ACC112 (cell line): ENCODE measurements at regions not wholly inside any gene's neighbourhood (a gene's known extent, or its start where the extent isn't known, plus 50 kb on each side); places are given as distances from the start of the nearest gene placed in this dataset.

ENCODE experiments used
- H2AFZ ChIP-seq: fragments of 200-600 bp; sonication (generic); one replicate; pipeline ENCODE4 v1.6.0; 2017; ENCODE audit warnings: antibody characterized with exemption, low read length; ENCODE audit not compliant: unreplicated experiment
- H3K27ac ChIP-seq: fragments of 200-600 bp; sonication (generic); 2 replicates; pipeline ENCODE4 v1.5.1; 2014; ENCODE audit warnings: low read depth, mild to moderate bottlenecking, antibody characterized with exemption, low read length, moderate library complexity
- H3K27me3 ChIP-seq: fragments of 200-600 bp; sonication (generic); 2 replicates; pipeline ENCODE4 v1.6.1; 2014; ENCODE audit warnings: mild to moderate bottlenecking, antibody characterized with exemption, low read length, moderate library complexity, mixed read lengths; ENCODE audit not compliant: insufficient read depth
- H3K36me3 ChIP-seq: fragments of 200-600 bp; sonication (generic); 2 replicates; pipeline ENCODE4 v1.6.1; 2016; ENCODE audit warnings: mild to moderate bottlenecking, antibody characterized with exemption, low read length, moderate library complexity, mixed read lengths; ENCODE audit not compliant: insufficient read depth
- H3K4me1 ChIP-seq: fragments of 200-600 bp; sonication (generic); one replicate; pipeline ENCODE4 v1.6.1; 2016; ENCODE audit warnings: low read length, mixed read lengths; ENCODE audit not compliant: insufficient read depth, unreplicated experiment, control insufficient read depth
- H3K4me3 ChIP-seq: fragments of 200-600 bp; sonication (generic); 2 replicates; pipeline ENCODE4 v1.5.1; 2014; ENCODE audit warnings: mild to moderate bottlenecking, low read depth, low read length
- H3K79me2 ChIP-seq: fragments of 200-600 bp; sonication (generic); one replicate; pipeline ENCODE4 v1.6.0; 2016; ENCODE audit warnings: low read length; ENCODE audit not compliant: control insufficient read depth, unreplicated experiment, insufficient read depth

DNA sequence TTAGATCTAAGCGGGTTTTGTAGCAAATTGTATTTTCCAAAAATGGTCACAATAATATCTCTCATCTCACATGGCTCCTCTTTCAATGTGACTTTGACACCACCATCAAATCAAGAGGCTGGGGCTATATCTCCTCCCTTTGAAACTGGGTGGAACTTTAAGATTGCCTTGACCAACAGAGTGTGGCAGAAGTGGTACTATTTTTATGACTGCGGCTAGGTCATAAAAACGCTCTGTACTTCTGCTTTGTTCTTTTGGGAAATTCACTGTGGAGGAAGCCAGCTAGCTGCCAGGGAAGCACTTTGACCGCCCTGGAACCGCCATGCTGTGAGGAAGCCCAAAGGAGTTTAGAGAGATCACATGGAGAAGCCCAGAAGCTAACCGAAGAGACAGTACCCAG lies 50.7 kb upstream of the ACOT11 start:
- Histone ChIP-seq H3K27ac (no peak overlapping the region), H3K27me3 (peaks cover 39% of the 10 kb centered on the region), H2AFZ (no peak overlapping the region), H3K36me3 (no peaks in the 10 kb centered on the region), H3K79me2 (no peaks in the 10 kb centered on the region), H3K4me1 (no peaks in the 10 kb centered on the region), H3K4me3 (no peak overlapping the region)

- no peaks in the 10 kb centered on the region for H3K4me1 ChIP-seq
- no peaks in the 10 kb centered on the region for H3K79me2 ChIP-seq
- no peak overlapping the region for H3K4me3 ChIP-seq
- peaks cover 33% of the 10 kb centered on the region for H3K27me3 ChIP-seq
- no peak overlapping the region for H2AFZ ChIP-seq
- H3K27ac ChIP-seq = no peak overlapping the region
- H3K36me3 ChIP-seq = no peaks in the 10 kb centered on the region
Observed at GRCh38 chr1:54495954-54496353, 52.1 kb upstream of the ACOT11 start.

DNA sequence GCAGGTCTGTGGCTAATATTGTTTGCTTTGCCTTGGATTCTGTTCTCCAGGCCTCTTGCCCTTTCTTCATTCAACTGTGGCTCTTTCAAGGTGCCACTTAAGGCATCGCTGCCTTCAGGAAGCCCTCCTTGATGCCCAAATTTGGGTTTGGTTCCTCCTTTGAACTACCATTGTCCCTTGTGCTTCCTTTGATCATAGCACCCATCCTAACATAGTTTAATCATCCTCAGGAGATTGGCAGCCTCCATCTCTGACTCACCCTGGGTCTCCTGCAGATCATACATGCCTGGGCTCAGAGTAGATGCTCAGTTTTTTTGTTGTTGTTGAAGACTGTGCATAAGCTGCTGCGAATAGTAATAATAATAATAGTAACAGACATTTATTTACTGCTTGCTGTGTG lies 54.4 kb upstream of the ACOT11 start:
- H3K27ac ChIP-seq = no peak overlapping the region
- H3K4me3 ChIP-seq = no peak overlapping the region
- peaks cover 27% of the 10 kb centered on the region for H3K27me3 ChIP-seq
- H3K4me1 ChIP-seq = peaks cover 4% of the 10 kb centered on the region
- H3K79me2 ChIP-seq = no peaks in the 10 kb centered on the region
- no peaks in the 10 kb centered on the region for H3K36me3 ChIP-seq
- no peak overlapping the region for H2AFZ ChIP-seq

GRCh38 chr1:54490361-54491248 lies 57.4 kb upstream of the ACOT11 start:
- no peak overlapping the region for H2AFZ ChIP-seq
- no peak overlapping the region for H3K27ac ChIP-seq
- peaks cover 4% of the 10 kb centered on the region for H3K4me1 ChIP-seq
- no peaks in the 10 kb centered on the region for H3K36me3 ChIP-seq
- H3K79me2 ChIP-seq = no peaks in the 10 kb centered on the region
- no peak overlapping the region for H3K4me3 ChIP-seq
- H3K27me3 ChIP-seq = no peaks in the 10 kb centered on the region

DNA sequence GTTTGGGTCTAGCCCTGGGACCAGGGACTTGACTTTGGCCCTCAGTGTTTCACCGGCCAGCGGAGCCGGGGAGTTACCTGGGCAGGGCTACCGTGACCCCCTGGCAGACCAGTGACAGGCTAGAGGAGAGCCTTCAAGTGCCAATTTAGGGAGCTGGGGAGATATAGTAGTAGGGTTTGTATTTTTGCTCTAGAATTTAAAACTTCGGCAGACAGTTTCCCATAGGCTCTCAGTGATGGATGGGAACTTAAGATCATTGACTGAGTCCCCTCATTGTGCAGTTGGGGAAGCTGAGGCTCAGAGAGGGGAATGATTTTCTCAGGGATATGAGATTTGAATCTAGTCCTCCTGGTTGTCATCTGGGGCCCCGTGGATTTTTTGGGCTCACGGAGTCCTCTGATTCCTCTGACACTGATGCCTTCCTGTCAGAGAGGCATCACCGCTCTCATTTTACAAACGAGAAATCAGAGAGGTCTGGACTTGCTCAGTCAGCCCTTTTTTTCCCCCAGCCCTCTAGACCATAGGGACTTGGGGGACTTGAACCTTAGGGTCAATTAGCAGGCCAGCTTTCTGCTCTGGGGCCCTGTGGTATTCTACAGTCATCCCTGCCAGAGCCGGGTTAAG lies 58.3 kb upstream of the ACOT11 start:
- H3K27ac ChIP-seq = no peak overlapping the region
- H3K27me3 ChIP-seq = no peaks in the 10 kb centered on the region
- H3K4me3 ChIP-seq = peak overlapping the region; percentile 82; the same call in 1 of the 2 replicates
- H3K4me1 ChIP-seq = peaks cover 4% of the 10 kb centered on the region
- H2AFZ ChIP-seq = no peak overlapping the region
- no peaks in the 10 kb centered on the region for H3K36me3 ChIP-seq
- H3K79me2 ChIP-seq = no peaks in the 10 kb centered on the region

- peak overlapping the region; percentile 95 for H2AFZ ChIP-seq
Observed at GRCh38 chr1:54488779-54489626, 59.0 kb upstream of the ACOT11 start.

GRCh38 chr1:54488065-54488750 lies 59.8 kb upstream of the ACOT11 start:
- peaks cover 4% of the 10 kb centered on the region for H3K4me1 ChIP-seq

More at GRCh38 chr1:54488779-54489626, 59.0 kb upstream of the ACOT11 start:
- peak overlapping the region; percentile 68 for H3K27ac ChIP-seq
- no peaks in the 10 kb centered on the region for H3K79me2 ChIP-seq
- H3K4me1 ChIP-seq = peaks cover 4% of the 10 kb centered on the region
- H3K4me3 ChIP-seq = peak overlapping the region; percentile 82
- no peaks in the 10 kb centered on the region for H3K36me3 ChIP-seq
- H3K27me3 ChIP-seq = no peaks in the 10 kb centered on the region

GRCh38 chr1:54487571-54488050 lies 60.4 kb upstream of the ACOT11 start:
- peak overlapping the region; percentile 85 for H2AFZ ChIP-seq
- no peak overlapping the region for H3K27ac ChIP-seq
- H3K4me1 ChIP-seq = peaks cover 4% of the 10 kb centered on the region
- no peaks in the 10 kb centered on the region for H3K79me2 ChIP-seq
- no peaks in the 10 kb centered on the region for H3K27me3 ChIP-seq
- no peaks in the 10 kb centered on the region for H3K36me3 ChIP-seq
- peak overlapping the region; percentile 82 for H3K4me3 ChIP-seq

More at GRCh38 chr1:54488065-54488750, 59.8 kb upstream of the ACOT11 start:
- peak overlapping the region; percentile 68 for H3K27ac ChIP-seq
- H3K79me2 ChIP-seq = no peaks in the 10 kb centered on the region
- peak overlapping the region; percentile 85 for H2AFZ ChIP-seq
- no peaks in the 10 kb centered on the region for H3K27me3 ChIP-seq
- no peaks in the 10 kb centered on the region for H3K36me3 ChIP-seq
- H3K4me3 ChIP-seq = peak overlapping the region; percentile 82

- H3K79me2 ChIP-seq = no peaks in the 10 kb centered on the region
- H3K27ac ChIP-seq = no peak overlapping the region
- H3K27me3 ChIP-seq = no peaks in the 10 kb centered on the region
- H3K4me3 ChIP-seq = no peak overlapping the region
- H3K4me1 ChIP-seq = peaks cover 4% of the 10 kb centered on the region
- H3K36me3 ChIP-seq = no peaks in the 10 kb centered on the region
- no peak overlapping the region for H2AFZ ChIP-seq
Observed at GRCh38 chr1:54486907-54487306, 61.1 kb upstream of the ACOT11 start.

- no peaks in the 10 kb centered on the region for H3K27me3 ChIP-seq
- H2AFZ ChIP-seq = no peak overlapping the region
- H3K79me2 ChIP-seq = no peaks in the 10 kb centered on the region
- H3K36me3 ChIP-seq = no peaks in the 10 kb centered on the region
- no peak overlapping the region for H3K27ac ChIP-seq
- peaks cover 4% of the 10 kb centered on the region for H3K4me1 ChIP-seq
- no peak overlapping the region for H3K4me3 ChIP-seq
Observed at GRCh38 chr1:54485416-54485815, 62.6 kb upstream of the ACOT11 start.
